Esophagus muscularis mucosa (tissue), 3 donors: ENCODE measurements at regions not wholly inside any gene's neighbourhood (a gene's known extent, or its start where the extent isn't known, plus 50 kb on each side); places are given as distances from the start of the nearest gene placed in this dataset.

Experiments used
- CTCF ChIP-seq, 3 experiments: fragments of 200-600 bp in 2 of 3; fragments of 450-650 bp in 1 of 3; sonication (generic) in 2 of 3; IDR thresholded peaks; one replicate each; pipeline ENCODE4 v1.5.1; 2017 to 2019; ENCODE audit warnings: antibody characterized with exemption in 3 of 3, mild to moderate bottlenecking in 2 of 3, moderate library complexity in 1 of 3
- POLR2A ChIP-seq: fragments of 450-650 bp; IDR thresholded peaks from one replicate; pipeline ENCODE4 v1.6.1; 2017; ENCODE audit warnings: antibody characterized with exemption, moderate library complexity, mild to moderate bottlenecking, low read depth
- POLR2AphosphoS5 ChIP-seq, 2 donors: sonication (generic); formaldehyde crosslinking; IDR thresholded peaks; one replicate each; pipeline ENCODE4 v1.6.1; 2017; ENCODE audit warnings: antibody characterized with exemption in 2 of 2

- TF ChIP-seq CTCF (IDR thresholded peaks at IDR 0.05) (no peak), POLR2A (no peak), POLR2AphosphoS5 (IDR thresholded peaks at IDR 0.05) (no peak)
Measured at GRCh38 chr6:98695091-98695801, 139.1 kb upstream of the POU3F2 start.
